Right atrium auricular region (tissue), 2 donors: ENCODE measurements at regions not wholly inside any gene's neighbourhood (a gene's known extent, or its start where the extent isn't known, plus 50 kb on each side); places are given as distances from the start of the nearest gene placed in this dataset.

ENCODE experiments used
- DNase-seq: peaks from one replicate; pipeline ENCODE4 v3.0.0-alpha.2; 2019; ENCODE audit warnings: low spot score
- H3K27ac ChIP-seq, 2 donors: fragments of 200-600 bp; sonication (generic); 1 replicate in 1 of 2; 2 replicates in 1 of 2; pipeline ENCODE4 v1.5.1; 2016 to 2019
- H3K27me3 ChIP-seq, 2 donors: fragments of 200-600 bp; sonication (generic); one replicate each; pipeline versions ENCODE4 v1.5.1 to v1.6.0; 2017 to 2019
- H3K36me3 ChIP-seq: fragments of 200-600 bp; sonication (generic); one replicate; pipeline ENCODE4 v1.5.1; 2016
- H3K4me1 ChIP-seq, 2 donors: fragments of 200-600 bp; sonication (generic); one replicate each; pipeline versions ENCODE4 v1.5.1 to v1.6.0; 2017 to 2019
- H3K4me3 ChIP-seq, 2 donors: fragments of 200-600 bp; sonication (generic); 1 replicate in 1 of 2; 2 replicates in 1 of 2; pipeline ENCODE4 v1.5.1; 2017 to 2019; ENCODE audit warnings: mild to moderate bottlenecking in 1 of 2, moderate library complexity in 1 of 2
- H3K9me3 ChIP-seq, 2 donors: fragments of 200-600 bp; sonication (generic); one replicate each; pipeline ENCODE4 v1.5.1; 2019
- TF ChIP-seq, protein P1 (sequence below), 2 donors: fragments of 200-600 bp; sonication (generic); IDR thresholded peaks; one replicate each; pipeline ENCODE4 v1.5.1; 2019; ENCODE audit warnings: antibody characterized with exemption in 2 of 2

DNA sequence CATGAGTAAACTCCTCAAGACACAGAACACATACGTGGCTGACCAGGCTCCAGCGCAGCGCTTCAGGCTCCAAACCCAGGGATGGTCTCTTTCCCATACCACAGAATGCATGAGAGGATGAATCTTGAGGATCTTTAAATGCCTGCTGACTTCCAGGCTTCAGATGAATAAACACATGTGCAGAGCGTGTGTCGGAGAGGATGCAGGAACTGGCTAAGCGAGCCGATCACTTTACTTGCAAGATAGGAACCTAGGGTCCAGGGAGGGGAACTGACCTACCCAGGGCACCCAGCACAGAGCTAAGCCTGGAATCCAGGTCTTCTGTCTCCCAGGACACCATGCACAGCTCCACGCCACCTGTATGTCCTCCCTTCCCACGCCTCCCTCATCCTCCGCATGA, 209.8 kb downstream of the BCL11B start:
- Histone ChIP-seq H3K9me3 (no peaks in the 10 kb centered on the region), H3K27me3 (no peaks in the 10 kb centered on the region), H3K4me1 (no peaks in the 10 kb centered on the region), H3K4me3 (no peak overlapping the region), H3K27ac (no peak overlapping the region), H3K36me3 (no peaks in the 10 kb centered on the region)
- DNase-seq = no peak
- TF ChIP-seq, protein P1, sequence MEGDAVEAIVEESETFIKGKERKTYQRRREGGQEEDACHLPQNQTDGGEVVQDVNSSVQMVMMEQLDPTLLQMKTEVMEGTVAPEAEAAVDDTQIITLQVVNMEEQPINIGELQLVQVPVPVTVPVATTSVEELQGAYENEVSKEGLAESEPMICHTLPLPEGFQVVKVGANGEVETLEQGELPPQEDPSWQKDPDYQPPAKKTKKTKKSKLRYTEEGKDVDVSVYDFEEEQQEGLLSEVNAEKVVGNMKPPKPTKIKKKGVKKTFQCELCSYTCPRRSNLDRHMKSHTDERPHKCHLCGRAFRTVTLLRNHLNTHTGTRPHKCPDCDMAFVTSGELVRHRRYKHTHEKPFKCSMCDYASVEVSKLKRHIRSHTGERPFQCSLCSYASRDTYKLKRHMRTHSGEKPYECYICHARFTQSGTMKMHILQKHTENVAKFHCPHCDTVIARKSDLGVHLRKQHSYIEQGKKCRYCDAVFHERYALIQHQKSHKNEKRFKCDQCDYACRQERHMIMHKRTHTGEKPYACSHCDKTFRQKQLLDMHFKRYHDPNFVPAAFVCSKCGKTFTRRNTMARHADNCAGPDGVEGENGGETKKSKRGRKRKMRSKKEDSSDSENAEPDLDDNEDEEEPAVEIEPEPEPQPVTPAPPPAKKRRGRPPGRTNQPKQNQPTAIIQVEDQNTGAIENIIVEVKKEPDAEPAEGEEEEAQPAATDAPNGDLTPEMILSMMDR (IDR thresholded peaks at IDR 0.05) = no peak

DNA sequence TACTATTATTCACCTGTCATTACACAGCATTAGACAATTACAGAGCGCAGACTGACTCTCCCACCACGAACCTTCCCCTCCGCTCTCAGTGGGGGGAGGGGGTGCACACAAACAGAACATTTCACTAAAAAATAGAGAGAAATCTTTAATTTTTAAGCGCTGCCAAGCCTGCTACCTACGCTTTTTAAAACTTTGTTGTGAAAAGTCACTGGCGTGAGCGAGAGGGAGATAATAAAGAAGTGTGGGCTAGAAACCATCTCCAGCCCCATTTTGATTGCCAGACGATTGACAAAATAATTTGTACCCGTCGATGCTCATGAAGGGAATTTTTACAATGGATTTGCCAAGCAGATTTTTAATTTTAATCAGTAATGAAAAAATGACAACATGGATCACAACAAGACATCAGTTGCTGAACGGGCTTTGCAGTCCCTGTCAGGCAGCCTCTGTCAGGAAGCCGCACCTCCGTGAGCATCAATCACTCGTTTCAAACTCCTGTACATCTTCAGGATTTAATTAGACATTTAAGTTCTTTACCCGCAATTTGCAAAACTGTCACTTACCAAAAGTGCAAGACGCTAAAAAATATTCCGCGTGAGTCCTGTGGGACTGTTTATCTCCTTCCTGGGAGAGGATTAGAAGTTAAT, 209.1 kb downstream of the BCL11B start:
- no peaks in the 10 kb centered on the region for H3K36me3 ChIP-seq
- no peak for DNase-seq
- no peaks in the 10 kb centered on the region for H3K4me1 ChIP-seq
- H3K27ac ChIP-seq = no peak overlapping the region
- H3K9me3 ChIP-seq = no peaks in the 10 kb centered on the region
- H3K27me3 ChIP-seq = no peaks in the 10 kb centered on the region
- no peak overlapping the region for H3K4me3 ChIP-seq
- TF ChIP-seq, protein P1 (IDR thresholded peaks at IDR 0.05) = no peak

DNA sequence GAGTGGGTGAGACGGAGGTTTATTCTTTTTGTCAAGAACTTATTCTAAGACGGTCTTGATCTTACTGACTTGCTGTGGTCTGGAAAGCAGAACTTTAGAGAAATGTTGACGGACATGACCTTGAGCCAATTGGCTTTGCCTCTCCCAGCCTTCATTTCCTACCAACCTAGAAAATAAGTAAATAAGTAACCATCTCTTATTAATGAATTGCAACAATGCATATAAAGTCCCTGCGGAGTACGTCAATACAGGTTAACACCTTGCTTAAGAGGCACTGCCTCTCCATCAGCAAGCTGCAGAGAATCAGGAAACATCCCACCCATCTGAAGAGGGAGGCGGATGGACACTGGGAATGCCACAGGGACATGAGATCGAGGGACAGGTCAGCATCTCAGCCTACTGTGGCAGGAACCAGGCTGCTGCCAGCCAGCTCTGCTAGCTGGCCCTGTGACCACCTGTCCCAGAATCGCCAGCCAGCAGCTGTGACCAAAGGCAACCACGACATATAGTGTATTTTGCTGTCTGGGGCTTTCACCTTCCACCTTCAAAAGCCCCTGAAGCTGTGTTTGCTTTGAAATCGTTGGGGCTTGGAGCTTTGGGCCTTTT, 208.3 kb downstream of the BCL11B start:
- no peak for DNase-seq
- Histone ChIP-seq H3K9me3 (no peaks in the 10 kb centered on the region), H3K4me1 (no peaks in the 10 kb centered on the region), H3K36me3 (no peaks in the 10 kb centered on the region), H3K27ac (no peak overlapping the region), H3K4me3 (no peak overlapping the region), H3K27me3 (no peaks in the 10 kb centered on the region)
- TF ChIP-seq, protein P1 (IDR thresholded peaks at IDR 0.05) = no peak

DNA sequence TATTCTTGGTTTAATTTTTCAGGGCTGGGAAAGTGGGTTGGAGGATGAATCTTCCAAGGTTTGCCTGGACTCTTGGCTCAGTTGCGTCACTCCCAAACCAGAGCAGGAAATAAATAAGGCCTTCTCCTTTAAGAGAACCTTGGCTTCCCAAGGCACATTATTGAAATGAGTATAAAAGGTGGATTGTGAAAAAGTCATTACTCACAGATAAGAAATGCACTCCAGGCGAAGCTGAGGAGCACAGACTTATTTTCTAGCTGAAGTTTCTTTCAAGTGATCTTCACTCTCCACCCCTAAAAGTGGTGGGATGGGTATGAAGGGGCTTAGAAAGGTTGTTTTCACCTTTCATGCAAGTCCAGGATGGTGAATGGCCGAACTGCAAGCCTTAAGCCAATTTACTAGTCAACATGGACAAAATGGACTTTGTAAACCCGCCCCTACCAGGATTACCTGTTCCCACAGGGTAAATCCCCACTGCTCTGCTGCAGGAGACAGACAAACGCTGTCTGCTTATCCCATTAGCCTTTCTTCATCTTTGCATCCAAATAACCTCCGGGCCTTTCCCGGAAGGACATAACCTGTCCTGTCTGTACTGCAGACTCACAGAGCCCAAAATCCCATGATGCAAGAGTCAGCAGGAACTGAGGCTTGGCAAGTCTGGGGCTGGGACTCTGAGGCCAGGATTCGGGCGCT, 207.6 kb downstream of the BCL11B start:
- no peak for DNase-seq
- Histone ChIP-seq H3K9me3 (peaks cover 0 to 4% of the 10 kb centered on the region in 2 donors), H3K4me1 (no peaks in the 10 kb centered on the region), H3K36me3 (no peaks in the 10 kb centered on the region), H3K27ac (no peak overlapping the region), H3K4me3 (no peak overlapping the region), H3K27me3 (no peaks in the 10 kb centered on the region)
- TF ChIP-seq, protein P1 (IDR thresholded peaks at IDR 0.05) = no peak

DNA sequence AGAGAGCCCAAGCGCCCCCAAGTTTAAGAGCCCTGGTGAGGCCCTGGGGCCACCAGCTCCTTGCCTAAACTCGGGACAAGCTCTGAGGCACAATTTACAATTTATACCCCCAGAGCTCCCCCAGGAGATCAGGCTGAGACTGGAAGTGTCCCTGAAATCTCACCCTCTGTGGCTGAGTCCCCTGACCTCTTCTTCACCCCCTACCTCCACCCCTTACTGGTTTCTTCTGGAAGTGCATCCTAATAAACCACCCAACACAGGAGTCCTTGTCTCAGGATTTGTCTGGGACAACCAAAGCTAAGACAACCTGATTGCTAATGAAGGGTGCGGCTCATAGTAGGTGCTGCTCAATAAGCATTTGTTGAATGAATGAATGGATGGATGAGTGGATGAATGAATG, 206.4 kb downstream of the BCL11B start:
- no peaks in the 10 kb centered on the region for H3K36me3 ChIP-seq
- peaks cover 0 to 8% of the 10 kb centered on the region in 2 donors for H3K9me3 ChIP-seq
- no peak for DNase-seq
- no peaks in the 10 kb centered on the region for H3K4me1 ChIP-seq
- no peak overlapping the region for H3K27ac ChIP-seq
- TF ChIP-seq, protein P1 (IDR thresholded peaks at IDR 0.05) = no peak
- no peaks in the 10 kb centered on the region for H3K27me3 ChIP-seq
- H3K4me3 ChIP-seq = no peak overlapping the region
